ENCODE measurements at regions not wholly inside any gene's neighbourhood (a gene's known extent, or its start where the extent isn't known, plus 50 kb on each side); places are given as distances from the start of the nearest gene placed in this dataset.

- DNase-seq (ENCODE audit: low read depth), result no peak
- no peak for TF ChIP-seq CTCF (conservative IDR thresholded peaks at IDR 0.05; ENCODE audit: low read length)
- H3K4me3 ChIP-seq (ENCODE audit: low read length), result no peak overlapping the region
Observed at GRCh38 chr9:86755561-86755941, 191.8 kb downstream of the GAS1 start.

GRCh38 chr9:86754581-86755560, 192.4 kb downstream of the GAS1 start:
- H3K4me3 ChIP-seq (ENCODE audit: low read length), result no peak overlapping the region
- TF ChIP-seq CTCF (conservative IDR thresholded peaks at IDR 0.05; ENCODE audit: low read length), result no peak
- DNase-seq (ENCODE audit: low read depth), result no peak

GRCh38 chr9:86753836-86754235, 193.5 kb downstream of the GAS1 start:
- TF ChIP-seq CTCF (conservative IDR thresholded peaks at IDR 0.05; ENCODE audit: low read length), result no peak
- no peak overlapping the region for H3K4me3 ChIP-seq (ENCODE audit: low read length)
- DNase-seq (ENCODE audit: low read depth), result no peak

- no peak for DNase-seq (ENCODE audit: low read depth)
- H3K4me3 ChIP-seq (ENCODE audit: low read length), result no peak overlapping the region
- TF ChIP-seq CTCF (conservative IDR thresholded peaks at IDR 0.05; ENCODE audit: low read length), result no peak
Observed at GRCh38 chr9:86752733-86753132, 194.6 kb downstream of the GAS1 start.

GRCh38 chr9:86751956-86752355, 195.3 kb downstream of the GAS1 start:
- DNase-seq (ENCODE audit: low read depth), result no peak
- no peak for TF ChIP-seq CTCF (conservative IDR thresholded peaks at IDR 0.05; ENCODE audit: low read length)
- H3K4me3 ChIP-seq (ENCODE audit: low read length), result no peak overlapping the region

- H3K4me3 ChIP-seq (ENCODE audit: low read length), result no peak overlapping the region
- DNase-seq (ENCODE audit: low read depth), result no peak
Observed at GRCh38 chr9:86751207-86751606, 196.1 kb downstream of the GAS1 start.

More at GRCh38 chr9:86751207-86751606, 196.1 kb downstream of the GAS1 start:
- TF ChIP-seq CTCF (conservative IDR thresholded peaks at IDR 0.05; ENCODE audit: low read length), result no peak
